Stimulated activated CD8-positive, alpha-beta memory T cell treated with anti-CD3 and anti-CD28 coated beads, Interleukin-12 subunit alpha, Interleukin-12 subunit beta, amount 100 ng/mL, for 1 hour (primary cell): ENCODE measurements at regions not wholly inside any gene's neighbourhood (a gene's known extent, or its start where the extent isn't known, plus 50 kb on each side); places are given as distances from the start of the nearest gene placed in this dataset.

Experiments
- DNase-seq: peaks from one replicate; pipeline ENCODE4 v3.0.0-alpha.2; 2020; ENCODE audit warnings: low read depth

- DNase-seq, result no peak
These were observed 372.5 kb downstream of the RNF144A start for GRCh38 chr2:7289697-7290096.

DNA sequence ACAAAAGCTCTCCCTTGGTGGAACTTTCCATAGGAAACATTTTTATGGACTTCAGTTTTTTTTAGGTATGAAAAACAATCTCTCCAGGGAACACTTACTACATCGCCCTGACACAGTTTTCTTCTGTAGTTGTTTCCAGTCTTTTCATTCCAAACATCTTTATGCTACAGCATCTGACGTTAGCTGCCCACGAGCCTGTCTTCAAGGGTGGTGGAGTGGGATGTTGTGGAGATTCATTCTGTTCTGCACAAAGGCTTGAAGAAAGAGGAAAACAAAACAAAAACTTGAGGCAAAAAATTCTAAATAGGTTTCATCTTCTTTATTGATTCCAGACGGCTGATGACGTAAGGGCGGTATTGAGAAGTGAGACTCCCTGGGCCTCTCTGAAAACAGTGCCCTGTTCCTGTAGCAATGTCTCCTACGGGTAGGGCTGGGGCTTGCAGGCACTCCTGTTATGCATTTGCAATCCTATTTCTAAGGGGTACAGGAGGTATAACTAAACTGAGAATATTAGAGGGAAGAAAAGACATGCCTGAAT lies 375.0 kb downstream of the RNF144A start:
- no peak for DNase-seq

- DNase-seq, result no peak
These were observed 392.4 kb downstream of the RNF144A start for GRCh38 chr2:7309582-7309981.

DNA sequence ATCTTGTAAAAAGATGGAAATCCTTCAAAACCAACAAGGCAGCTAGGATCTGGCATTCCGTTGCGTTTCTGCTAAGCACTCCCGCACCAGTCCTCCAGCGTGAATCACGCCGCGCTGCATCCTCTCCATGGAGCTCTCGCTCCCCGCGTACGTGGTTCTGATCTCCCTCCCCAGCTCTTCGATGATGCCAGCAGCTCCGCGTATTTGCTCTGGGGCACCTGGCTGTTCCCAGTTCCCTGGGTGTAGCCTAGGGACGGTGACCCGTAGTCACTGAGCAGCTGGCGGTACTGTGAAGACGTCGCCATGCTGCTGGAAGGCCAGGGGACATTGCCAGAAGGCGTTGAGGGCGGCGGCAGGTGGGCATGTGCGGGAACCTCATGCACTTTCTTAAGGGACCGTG lies 407.5 kb downstream of the RNF144A start:
- DNase-seq, result no peak

GRCh38 chr2:7325186-7325585 lies 408.0 kb downstream of the RNF144A start:
- DNase-seq, result no peak

DNA sequence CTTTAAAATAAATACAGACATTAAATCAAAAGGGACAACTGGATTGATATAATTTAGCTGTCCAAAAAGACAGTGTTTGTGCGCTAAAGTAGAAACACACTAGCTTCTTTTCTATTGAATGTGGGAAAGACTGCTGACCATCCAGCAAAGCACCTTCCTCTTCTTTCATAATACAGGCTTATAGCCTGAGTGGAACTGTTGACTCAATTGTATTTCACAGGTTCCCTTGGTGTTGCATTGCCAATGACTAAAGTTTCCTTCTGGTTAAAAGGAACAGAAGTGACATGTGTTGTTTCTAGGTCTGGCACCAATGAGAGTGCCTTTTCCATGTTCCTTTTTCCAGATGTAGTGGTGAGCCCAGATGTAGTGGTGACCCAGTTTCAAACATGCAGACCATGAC lies 412.3 kb downstream of the RNF144A start:
- no peak for DNase-seq

GRCh38 chr2:7333189-7333765 lies 416.1 kb downstream of the RNF144A start:
- DNase-seq, result no peak

- no peak for DNase-seq
These were observed 416.8 kb downstream of the RNF144A start for GRCh38 chr2:7333960-7334493.

- no peak for DNase-seq
These were observed 421.7 kb downstream of the RNF144A start for GRCh38 chr2:7338961-7339360.

DNA sequence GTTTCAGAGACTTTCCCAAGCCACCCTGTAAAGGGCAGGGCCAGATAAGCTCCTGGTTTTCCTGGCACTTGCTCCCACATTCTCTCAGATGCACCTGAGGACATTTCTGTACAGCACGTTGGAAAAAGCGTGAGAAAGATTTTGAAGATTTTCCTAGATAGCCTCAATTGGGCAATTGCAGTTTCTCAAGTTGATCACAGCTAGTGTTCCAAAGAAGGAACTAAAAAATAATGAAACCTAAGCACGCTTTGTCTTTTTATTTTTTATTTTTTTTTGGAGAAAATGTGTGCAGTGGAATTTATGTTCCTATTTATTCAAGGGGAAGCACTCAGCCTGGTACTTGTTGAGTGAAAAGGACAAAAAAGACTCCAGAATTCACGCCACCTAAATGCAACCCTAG lies 429.1 kb downstream of the RNF144A start:
- no peak for DNase-seq

DNA sequence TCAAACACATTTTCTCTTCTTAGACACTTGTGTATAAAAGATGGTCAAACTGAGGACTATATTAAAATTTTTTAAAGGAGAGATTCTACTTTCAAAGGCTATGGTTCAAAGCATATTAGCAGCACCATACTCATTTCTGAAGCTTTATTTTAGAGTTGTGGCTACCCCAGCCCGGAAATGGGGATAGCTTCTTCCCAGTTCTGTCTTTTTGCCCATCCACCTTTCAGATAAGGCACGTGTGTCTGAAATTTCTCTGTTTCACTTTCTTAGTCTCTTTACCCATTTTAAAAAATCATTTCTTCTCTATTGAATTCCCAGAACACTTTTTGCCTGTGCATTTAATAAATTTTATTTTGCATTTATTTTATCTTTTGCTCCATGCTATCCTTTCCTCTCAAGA lies 431.5 kb downstream of the RNF144A start:
- no peak for DNase-seq

- DNase-seq, result no peak
These were observed 435.0 kb downstream of the RNF144A start for GRCh38 chr2:7352191-7352590.

GRCh38 chr2:7353571-7353970 lies 436.4 kb downstream of the RNF144A start:
- no peak for DNase-seq

DNA sequence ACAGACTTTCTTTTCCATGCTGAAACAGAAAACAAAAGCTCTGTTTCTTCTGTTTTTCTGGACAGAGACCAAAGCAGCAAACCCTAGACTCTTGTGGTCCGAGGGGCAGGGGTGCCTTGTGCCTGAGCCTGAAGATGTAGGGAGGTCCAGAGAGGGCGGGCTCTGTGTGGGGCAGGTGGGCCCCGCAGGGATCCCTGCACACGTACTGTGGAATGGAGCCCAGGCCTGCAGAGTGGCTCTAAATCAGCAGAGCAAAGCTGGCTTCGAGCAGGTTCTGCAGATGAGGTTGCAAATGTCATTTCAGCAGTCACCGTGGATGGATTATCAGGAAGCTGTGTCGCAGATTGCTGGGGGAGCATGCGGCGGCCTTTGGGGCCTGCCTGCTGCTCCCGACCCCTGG lies 438.6 kb downstream of the RNF144A start:
- no peak for DNase-seq

DNA sequence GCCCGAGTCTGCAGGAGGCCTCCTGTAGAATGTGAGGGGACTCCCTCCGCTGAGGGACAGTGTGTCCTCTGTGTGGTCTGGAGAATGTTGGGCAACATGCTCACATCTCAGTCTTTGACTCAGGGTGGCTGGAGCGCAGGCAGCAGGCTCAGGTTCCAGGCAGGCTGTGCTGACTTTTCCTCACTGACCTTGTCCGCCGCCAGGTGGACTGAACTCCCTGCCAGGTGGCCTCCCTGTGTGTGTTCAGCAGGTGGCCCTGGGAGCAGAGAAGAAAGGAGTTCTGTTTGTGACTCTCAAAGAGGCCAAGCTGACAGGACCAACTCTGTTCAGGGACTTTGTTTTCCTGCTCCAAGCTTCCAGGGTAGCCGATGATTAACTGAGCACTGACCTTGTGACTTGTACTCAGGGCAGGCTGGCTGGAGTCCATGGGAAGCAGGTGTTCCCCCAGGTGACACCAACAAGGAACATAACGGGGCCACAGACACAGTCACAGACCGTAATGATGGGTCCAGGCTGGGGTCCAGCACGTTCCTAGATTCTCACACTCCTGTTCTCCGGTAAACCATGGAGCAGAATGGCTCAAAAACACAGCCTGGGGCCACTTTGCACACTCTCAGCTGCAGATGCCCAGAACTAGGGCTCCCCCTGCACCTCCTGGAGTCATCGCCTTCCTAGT lies 439.8 kb downstream of the RNF144A start:
- no peak for DNase-seq

DNA sequence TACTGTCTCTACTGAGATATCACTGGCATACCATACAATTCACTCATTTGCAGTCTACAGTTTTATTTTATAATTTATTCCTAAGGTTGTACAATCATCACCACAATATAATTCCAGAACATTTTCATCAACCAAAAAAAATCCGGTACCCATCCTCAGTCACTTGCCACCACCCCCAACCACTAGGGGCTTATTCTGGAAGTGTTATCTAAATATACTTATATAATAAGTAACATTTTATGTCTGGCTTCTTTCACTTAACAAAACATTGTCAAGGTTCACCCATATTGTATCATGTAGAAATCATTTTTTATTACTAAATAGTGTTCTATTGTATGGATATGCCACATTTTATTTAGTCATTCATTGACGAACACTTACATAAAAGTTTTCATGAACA lies 440.8 kb downstream of the RNF144A start:
- no peak for DNase-seq

DNA sequence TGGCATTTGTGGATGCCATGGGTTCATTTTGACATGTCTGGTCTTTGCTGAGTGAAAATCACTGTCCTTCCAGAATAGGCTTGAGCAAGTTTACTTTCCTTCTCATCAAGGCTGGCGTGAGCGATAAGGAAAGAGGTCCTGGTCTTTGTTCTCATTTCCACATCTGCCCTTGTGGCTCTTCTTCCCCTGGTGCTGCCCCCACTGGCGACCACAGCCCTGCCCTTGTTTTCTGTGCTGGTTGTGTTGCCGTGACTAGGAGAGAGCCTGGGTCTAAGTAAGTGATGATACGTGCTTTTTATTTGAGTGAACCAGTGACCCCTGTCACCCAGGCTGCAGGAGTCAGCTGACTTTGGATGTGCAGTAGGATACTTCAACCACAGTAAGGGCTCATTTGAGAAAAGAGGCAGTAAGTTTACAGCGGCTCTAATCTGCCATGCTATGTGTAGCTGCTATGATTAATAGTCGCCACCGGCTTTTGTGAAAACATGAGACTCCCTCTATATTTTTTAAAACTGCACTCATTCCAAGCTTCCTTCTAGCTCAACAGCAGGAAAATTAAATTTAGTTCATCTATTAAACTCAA lies 441.7 kb downstream of the RNF144A start:
- DNase-seq, result no peak

DNA sequence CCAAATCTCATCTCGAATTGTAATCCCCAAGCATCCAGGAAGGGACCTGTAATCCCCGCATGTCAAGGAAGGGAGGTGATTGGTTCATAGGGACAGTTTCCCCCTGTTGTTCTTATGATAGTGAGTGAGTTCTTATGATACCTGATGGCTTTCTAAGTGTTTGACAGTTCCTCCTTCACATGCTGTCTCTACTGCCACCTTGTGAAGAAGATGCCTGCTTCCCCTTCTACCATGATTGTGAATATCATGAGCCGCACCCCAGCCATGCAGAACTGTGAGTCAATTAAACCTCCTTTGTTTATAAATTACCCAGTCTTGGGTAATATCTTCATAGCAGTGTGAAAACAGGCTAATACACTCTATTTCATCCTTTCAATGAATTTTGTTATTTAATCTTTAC lies 446.7 kb downstream of the RNF144A start:
- DNase-seq, result no peak

GRCh38 chr2:7368211-7368610 lies 451.0 kb downstream of the RNF144A start:
- no peak for DNase-seq

- DNase-seq, result no peak
These were observed 455.9 kb downstream of the RNF144A start for GRCh38 chr2:7373156-7373555.

DNA sequence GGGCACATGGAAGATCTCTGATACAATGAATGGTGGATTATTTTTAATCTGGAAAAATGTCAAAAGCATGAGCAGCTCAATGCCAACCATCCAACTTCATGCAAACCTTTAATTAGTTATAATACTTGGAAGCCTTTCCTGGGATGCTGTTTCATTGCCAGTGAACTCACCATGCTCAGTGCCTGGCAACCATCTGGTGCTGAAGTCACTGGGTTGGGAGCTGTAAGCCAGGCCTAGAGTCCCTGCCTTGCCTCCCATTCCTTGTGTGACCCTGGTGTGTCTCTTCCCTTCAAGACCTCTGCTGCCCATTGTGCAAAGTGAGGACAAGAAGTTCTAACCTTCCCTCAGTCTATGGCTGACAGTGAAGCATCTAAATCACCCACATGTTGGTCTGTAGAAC lies 458.7 kb downstream of the RNF144A start:
- DNase-seq, result no peak

- no peak for DNase-seq
These were observed 460.8 kb downstream of the RNF144A start for GRCh38 chr2:7377916-7378569.

- DNase-seq, result no peak
These were observed 461.4 kb downstream of the RNF144A start for GRCh38 chr2:7378591-7378990.
